GM18909 (cell line): ENCODE measurements at regions not wholly inside any gene's neighbourhood (a gene's known extent, or its start where the extent isn't known, plus 50 kb on each side); places are given as distances from the start of the nearest gene placed in this dataset.
"Not testable (repeated sequence)": the region's sequence is repeated elsewhere in the genome, so short reads cannot be mapped to it uniquely, and the experiment has no call there.

Source experiments
- ATAC-seq: cut with Tn5 transposase; IDR thresholded peaks from one replicate; pipeline ENCODE4 v1.9.1; 2021; ENCODE audit warnings: mild to moderate bottlenecking; ENCODE audit not compliant: unreplicated experiment, poor library complexity

- no peak for ATAC-seq
These were observed 1952.6 kb upstream of the LRRTM1 start for GRCh38 chr2:82256983-82257632.

GRCh38 chr2:82256288-82256687 lies 1951.7 kb upstream of the LRRTM1 start:
- ATAC-seq, result no peak

- ATAC-seq, result no peak
These were observed 1950.2 kb upstream of the LRRTM1 start for GRCh38 chr2:82254728-82255127.

- no peak for ATAC-seq
These were observed 1941.7 kb upstream of the LRRTM1 start for GRCh38 chr2:82246220-82246775.

GRCh38 chr2:82239176-82239575 lies 1934.6 kb upstream of the LRRTM1 start:
- ATAC-seq, result no peak

- no peak for ATAC-seq
These were observed 1933.6 kb upstream of the LRRTM1 start for GRCh38 chr2:82237994-82238662.

GRCh38 chr2:82234283-82234874 lies 1929.8 kb upstream of the LRRTM1 start:
- ATAC-seq, result no peak

- no peak for ATAC-seq
These were observed 1929.3 kb upstream of the LRRTM1 start for GRCh38 chr2:82233806-82234205.

GRCh38 chr2:82230406-82230805 lies 1925.9 kb upstream of the LRRTM1 start:
- ATAC-seq, result no peak

- no peak for ATAC-seq
These were observed 1921.9 kb upstream of the LRRTM1 start for GRCh38 chr2:82226441-82226840.

GRCh38 chr2:82224301-82224940 lies 1919.9 kb upstream of the LRRTM1 start:
- ATAC-seq, result no peak

- no peak for ATAC-seq
These were observed 1910.7 kb upstream of the LRRTM1 start for GRCh38 chr2:82215212-82215611.

- ATAC-seq, result no peak
These were observed 1894.9 kb upstream of the LRRTM1 start for GRCh38 chr2:82199493-82199852.

- ATAC-seq, result no peak
These were observed 1894.4 kb upstream of the LRRTM1 start for GRCh38 chr2:82198809-82199492.

- no peak for ATAC-seq
These were observed 1877.7 kb upstream of the LRRTM1 start for GRCh38 chr2:82182270-82182669.

GRCh38 chr2:82175210-82175609 lies 1870.7 kb upstream of the LRRTM1 start:
- not testable (repeated sequence) for ATAC-seq

- ATAC-seq, result no peak
These were observed 1867.9 kb upstream of the LRRTM1 start for GRCh38 chr2:82172483-82172882.

- ATAC-seq, result no peak
These were observed 1864.8 kb upstream of the LRRTM1 start for GRCh38 chr2:82169379-82169778.

GRCh38 chr2:82165377-82165776 lies 1860.8 kb upstream of the LRRTM1 start:
- no peak for ATAC-seq

GRCh38 chr2:82158150-82158549 lies 1853.6 kb upstream of the LRRTM1 start:
- no peak for ATAC-seq
